ENCODE measurements at regions not wholly inside any gene's neighbourhood (a gene's known extent, or its start where the extent isn't known, plus 50 kb on each side); places are given as distances from the start of the nearest gene placed in this dataset.

DNA sequence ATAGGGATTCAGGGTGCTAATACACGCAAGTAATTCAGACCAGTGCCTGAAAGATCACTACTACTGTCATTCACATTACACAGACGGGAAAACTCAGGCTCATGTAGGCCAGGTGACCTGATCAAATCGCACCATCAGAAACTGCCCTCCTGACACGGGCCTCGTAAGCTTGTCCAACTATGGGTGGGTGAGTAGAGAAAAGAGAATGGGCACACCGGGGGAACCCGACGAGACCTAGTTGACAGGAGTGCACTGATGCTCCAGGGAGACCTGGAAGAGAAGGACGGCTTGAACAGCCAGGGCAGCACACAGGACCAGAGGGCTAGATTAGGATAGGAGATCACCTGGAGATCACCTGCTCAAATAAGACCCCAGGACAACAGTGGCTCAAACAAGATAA lies 166.9 kb upstream of the DIO3 start:
- TF ChIP-seq, protein P1, sequence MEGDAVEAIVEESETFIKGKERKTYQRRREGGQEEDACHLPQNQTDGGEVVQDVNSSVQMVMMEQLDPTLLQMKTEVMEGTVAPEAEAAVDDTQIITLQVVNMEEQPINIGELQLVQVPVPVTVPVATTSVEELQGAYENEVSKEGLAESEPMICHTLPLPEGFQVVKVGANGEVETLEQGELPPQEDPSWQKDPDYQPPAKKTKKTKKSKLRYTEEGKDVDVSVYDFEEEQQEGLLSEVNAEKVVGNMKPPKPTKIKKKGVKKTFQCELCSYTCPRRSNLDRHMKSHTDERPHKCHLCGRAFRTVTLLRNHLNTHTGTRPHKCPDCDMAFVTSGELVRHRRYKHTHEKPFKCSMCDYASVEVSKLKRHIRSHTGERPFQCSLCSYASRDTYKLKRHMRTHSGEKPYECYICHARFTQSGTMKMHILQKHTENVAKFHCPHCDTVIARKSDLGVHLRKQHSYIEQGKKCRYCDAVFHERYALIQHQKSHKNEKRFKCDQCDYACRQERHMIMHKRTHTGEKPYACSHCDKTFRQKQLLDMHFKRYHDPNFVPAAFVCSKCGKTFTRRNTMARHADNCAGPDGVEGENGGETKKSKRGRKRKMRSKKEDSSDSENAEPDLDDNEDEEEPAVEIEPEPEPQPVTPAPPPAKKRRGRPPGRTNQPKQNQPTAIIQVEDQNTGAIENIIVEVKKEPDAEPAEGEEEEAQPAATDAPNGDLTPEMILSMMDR (IDR thresholded peaks at IDR 0.05; ENCODE audit: borderline replicate concordance, extremely low read depth, low read length, poor library complexity, severe bottlenecking), result no peak
- no peak for TF ChIP-seq EZH2 (IDR thresholded peaks at IDR 0.05; ENCODE audit: borderline replicate concordance, low read depth, low read length, severe bottlenecking)
